Skin of body (tissue), 1 donor: ENCODE measurements at regions not wholly inside any gene's neighbourhood (a gene's known extent, or its start where the extent isn't known, plus 50 kb on each side); places are given as distances from the start of the nearest gene placed in this dataset.

Source experiments
- DNase-seq: peaks from one replicate; lab custom pipeline; 2025; lab: John Stamatoyannopoulos, UW

GRCh38 chr14:44712024-44712815 lies 205.1 kb upstream of the FSCB start:
- DNase-seq, result no peak

- peak; percentile 13 for DNase-seq
These were observed 194.6 kb upstream of the FSCB start for GRCh38 chr14:44701563-44702263.

GRCh38 chr14:44700694-44701093 lies 193.6 kb upstream of the FSCB start:
- no peak for DNase-seq

GRCh38 chr14:44700184-44700583 lies 193.1 kb upstream of the FSCB start:
- no peak for DNase-seq

GRCh38 chr14:44699391-44699790 lies 192.3 kb upstream of the FSCB start:
- no peak for DNase-seq

- no peak for DNase-seq
These were observed 162.4 kb upstream of the FSCB start for GRCh38 chr14:44669496-44669895.

- no peak for DNase-seq
These were observed 156.1 kb upstream of the FSCB start for GRCh38 chr14:44663136-44663535.

- no peak for DNase-seq
These were observed 155.3 kb upstream of the FSCB start for GRCh38 chr14:44662250-44662891.

GRCh38 chr14:44658389-44658696 lies 151.3 kb upstream of the FSCB start:
- no peak for DNase-seq

- peak; percentile 26 for DNase-seq
These were observed 150.8 kb upstream of the FSCB start for GRCh38 chr14:44657696-44658388.

- DNase-seq, result no peak
These were observed 150.1 kb upstream of the FSCB start for GRCh38 chr14:44657203-44657602.

GRCh38 chr14:44654591-44654990 lies 147.5 kb upstream of the FSCB start:
- no peak for DNase-seq

GRCh38 chr14:44653641-44654040 lies 146.6 kb upstream of the FSCB start:
- no peak for DNase-seq

- DNase-seq, result no peak
These were observed 145.6 kb upstream of the FSCB start for GRCh38 chr14:44652640-44653039.

GRCh38 chr14:44649061-44649460 lies 142.0 kb upstream of the FSCB start:
- no peak for DNase-seq

- DNase-seq, result no peak
These were observed 133.3 kb upstream of the FSCB start for GRCh38 chr14:44640416-44640815.

GRCh38 chr14:44639781-44640385 lies 132.8 kb upstream of the FSCB start:
- no peak for DNase-seq

GRCh38 chr14:44634692-44635091 lies 127.6 kb upstream of the FSCB start:
- DNase-seq, result no peak

GRCh38 chr14:44626423-44626822 lies 119.3 kb upstream of the FSCB start:
- DNase-seq, result no peak

GRCh38 chr14:44625098-44625497 lies 118.0 kb upstream of the FSCB start:
- DNase-seq, result no peak

GRCh38 chr14:44620121-44621019 lies 113.3 kb upstream of the FSCB start:
- DNase-seq, result peak; percentile 19
